MG63 (cell line): ENCODE measurements at regions not wholly inside any gene's neighbourhood (a gene's known extent, or its start where the extent isn't known, plus 50 kb on each side); places are given as distances from the start of the nearest gene placed in this dataset.
"Not testable (repeated sequence)": the region's sequence is repeated elsewhere in the genome, so short reads cannot be mapped to it uniquely, and the experiment has no call there.

Source experiments
- DNase-seq: peaks from one replicate; pipeline ENCODE4 v3.0.0-alpha.2; 2020
- H3K27me3 ChIP-seq: fragments of 250-450 bp; sonication (Bioruptor Pico); 2 replicates; pipeline ENCODE4 v1.5.1; 2020; ENCODE audit warnings: mild to moderate bottlenecking, moderate library complexity
- H3K36me3 ChIP-seq: fragments of 250-450 bp; sonication (Bioruptor Pico); 2 replicates; pipeline ENCODE4 v1.5.1; 2020; ENCODE audit warnings: mild to moderate bottlenecking, moderate library complexity
- H3K4me3 ChIP-seq: fragments of 250-450 bp; sonication (Bioruptor Pico); 2 replicates; pipeline ENCODE4 v1.5.1; 2020; ENCODE audit warnings: mild to moderate bottlenecking, moderate library complexity
- H3K9me3 ChIP-seq: fragments of 250-450 bp; sonication (Bioruptor Pico); 2 replicates; pipeline ENCODE4 v1.5.1; 2020; ENCODE audit warnings: mild to moderate bottlenecking, moderate library complexity

DNA sequence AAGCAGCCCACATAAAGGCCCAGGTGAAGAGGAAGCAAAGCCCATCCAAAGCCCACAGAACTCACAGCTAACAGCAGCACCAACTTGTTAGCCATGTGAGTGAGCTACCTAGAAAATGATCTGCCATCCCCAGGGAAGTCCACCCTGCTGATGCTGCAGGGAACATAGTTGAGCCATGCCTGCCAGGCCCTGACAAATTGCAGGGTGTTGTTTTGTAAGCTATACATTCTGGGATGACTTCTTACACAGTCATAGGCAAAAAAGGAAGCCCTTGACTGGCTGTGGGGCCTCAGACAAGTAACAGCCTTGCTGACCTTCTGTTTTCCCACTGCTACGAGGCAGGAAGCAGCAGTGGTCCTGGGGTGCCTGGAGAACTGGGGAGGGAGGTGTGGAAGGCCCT lies 262.7 kb downstream of the MATN1 start:
- H3K4me3 ChIP-seq: no peak overlapping the region
- no peaks in the 10 kb centered on the region for H3K36me3 ChIP-seq
- DNase-seq: no peak
- H3K9me3 ChIP-seq: no peaks in the 10 kb centered on the region
- H3K27me3 ChIP-seq: no peaks in the 10 kb centered on the region

DNA sequence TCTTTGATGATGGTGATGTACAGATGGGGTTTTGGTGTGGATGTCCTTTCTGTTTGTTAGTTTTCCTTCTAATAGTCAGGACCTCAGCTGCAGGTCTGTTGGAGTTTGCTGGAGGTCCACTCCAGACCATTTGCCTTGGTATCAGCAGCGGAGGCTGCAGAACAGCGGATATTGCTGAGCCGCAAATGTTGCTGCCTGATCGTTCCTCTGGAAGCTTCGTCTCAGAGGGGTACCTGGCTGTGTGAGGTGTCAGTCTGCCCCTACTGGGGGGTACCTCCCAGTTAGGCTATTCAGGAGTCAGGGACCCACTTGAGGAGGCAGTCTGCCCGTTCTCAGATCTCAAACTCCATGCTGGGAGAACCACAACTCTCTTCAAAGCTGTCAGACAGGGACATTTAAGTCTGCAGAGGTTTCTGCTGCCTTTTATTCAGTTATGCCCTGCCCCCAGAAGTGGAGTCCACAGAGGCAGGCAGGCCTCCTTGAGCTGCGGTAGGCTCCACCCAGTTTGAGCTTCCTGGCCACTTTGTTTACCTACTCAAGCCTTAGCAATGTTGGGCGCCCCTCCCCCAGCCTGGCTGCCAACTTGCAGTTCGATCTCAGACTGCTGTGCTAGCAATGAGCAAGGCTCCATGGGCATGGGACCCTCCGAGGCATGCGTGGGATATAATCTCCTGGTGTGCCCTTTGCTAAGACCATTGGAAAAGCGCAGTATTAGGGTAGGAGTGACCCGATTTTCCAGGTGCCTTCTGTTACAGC lies 264.5 kb downstream of the MATN1 start:
- H3K36me3 ChIP-seq, H3K4me3 ChIP-seq, H3K9me3 ChIP-seq, DNase-seq, H3K27me3 ChIP-seq: not testable (repeated sequence)

DNA sequence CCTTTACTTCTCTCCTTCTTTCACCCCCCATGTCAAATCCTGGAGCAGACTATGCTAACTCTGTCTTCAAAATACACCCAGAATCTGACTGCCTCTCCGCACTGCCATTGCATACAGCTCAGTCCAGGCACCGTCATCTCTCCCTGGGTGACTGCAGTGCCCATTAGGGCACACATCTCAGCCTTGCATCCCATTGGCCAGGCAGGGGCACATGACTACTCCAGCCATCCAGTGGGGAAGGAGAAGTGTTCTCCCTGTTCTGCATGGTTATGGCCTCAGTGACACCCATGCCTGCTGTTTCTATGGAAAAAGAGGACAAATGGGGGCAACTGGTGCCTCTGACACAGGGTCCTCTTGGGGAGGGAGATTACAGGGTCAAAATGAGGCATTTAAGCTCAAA lies 270.5 kb downstream of the MATN1 start:
- no peak overlapping the region for H3K4me3 ChIP-seq
- H3K9me3 ChIP-seq: no peaks in the 10 kb centered on the region
- H3K36me3 ChIP-seq: no peaks in the 10 kb centered on the region
- no peak for DNase-seq
- no peaks in the 10 kb centered on the region for H3K27me3 ChIP-seq

DNA sequence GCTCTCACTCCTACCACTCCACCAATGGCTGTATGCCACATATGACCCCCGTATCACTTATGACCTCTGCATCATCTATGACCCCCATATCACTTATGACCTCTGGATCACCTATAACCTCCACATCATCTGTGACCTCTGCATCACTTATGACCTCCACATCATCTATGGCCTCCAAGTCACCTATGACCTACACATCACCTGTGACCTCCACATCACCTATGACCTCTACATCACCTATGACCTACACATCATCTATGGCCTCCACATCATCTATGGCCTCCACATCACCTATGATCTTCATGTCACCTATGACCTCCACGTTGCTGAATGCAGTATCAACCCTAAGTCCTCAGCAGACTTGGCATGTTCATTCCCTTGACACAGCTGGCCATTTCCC lies 271.2 kb downstream of the MATN1 start:
- Histone ChIP-seq H3K9me3 (no peaks in the 10 kb centered on the region), H3K4me3 (no peak overlapping the region), H3K27me3 (no peaks in the 10 kb centered on the region), H3K36me3 (no peaks in the 10 kb centered on the region)
- DNase-seq: no peak

DNA sequence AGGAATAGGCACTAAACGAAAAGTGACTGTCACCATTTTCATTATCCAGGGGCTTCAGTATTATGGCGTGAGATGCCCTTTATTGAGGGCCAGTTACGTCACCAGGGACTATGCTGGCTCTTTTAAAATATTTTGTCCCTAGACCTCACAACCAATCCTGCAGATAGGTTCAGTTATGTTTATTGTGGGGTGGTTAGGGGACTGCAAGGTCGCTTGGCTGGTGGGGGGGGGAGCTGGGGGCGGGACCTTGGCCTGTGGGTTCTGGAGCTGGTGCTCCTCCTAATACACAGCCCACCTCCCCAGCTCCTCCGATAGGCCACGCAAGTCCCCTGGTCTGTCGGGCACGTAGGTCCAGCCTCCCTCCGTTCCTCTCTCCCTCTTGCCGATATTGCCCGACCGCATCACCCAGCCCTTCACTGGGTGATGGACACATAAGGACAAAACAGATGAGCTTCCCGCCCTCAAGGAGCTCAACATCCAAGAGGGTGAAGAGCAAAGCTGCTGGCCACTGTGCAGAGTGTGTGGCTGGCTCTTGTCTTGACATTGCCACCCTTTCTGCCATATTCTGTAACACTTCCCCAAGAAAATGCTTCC lies 271.8 kb downstream of the MATN1 start:
- Histone ChIP-seq H3K4me3 (no peak overlapping the region), H3K36me3 (no peaks in the 10 kb centered on the region), H3K9me3 (no peaks in the 10 kb centered on the region), H3K27me3 (no peaks in the 10 kb centered on the region)
- DNase-seq: no peak

DNA sequence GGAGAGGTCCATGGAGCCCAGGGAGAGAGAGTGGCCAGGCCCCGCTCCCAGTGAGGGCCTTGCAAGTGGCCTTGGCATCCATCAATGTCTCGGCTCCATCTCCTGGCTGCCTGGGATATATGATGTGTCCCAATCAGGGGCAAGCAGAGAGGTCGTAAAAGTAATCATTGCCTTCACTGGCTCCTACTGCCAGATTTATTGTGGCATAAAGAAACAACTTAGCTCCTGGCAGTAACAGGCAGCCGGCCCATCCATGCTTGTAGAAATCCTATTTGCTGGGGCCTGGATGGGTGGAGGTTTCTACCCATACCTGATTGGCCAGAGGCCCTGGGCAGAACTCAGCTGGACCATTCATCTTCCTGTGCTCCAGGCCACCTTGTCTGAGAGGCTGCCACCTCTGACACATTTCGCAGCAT lies 272.6 kb downstream of the MATN1 start:
- no peak overlapping the region for H3K4me3 ChIP-seq
- no peaks in the 10 kb centered on the region for H3K9me3 ChIP-seq
- H3K36me3 ChIP-seq: no peaks in the 10 kb centered on the region
- no peak for DNase-seq
- no peaks in the 10 kb centered on the region for H3K27me3 ChIP-seq

DNA sequence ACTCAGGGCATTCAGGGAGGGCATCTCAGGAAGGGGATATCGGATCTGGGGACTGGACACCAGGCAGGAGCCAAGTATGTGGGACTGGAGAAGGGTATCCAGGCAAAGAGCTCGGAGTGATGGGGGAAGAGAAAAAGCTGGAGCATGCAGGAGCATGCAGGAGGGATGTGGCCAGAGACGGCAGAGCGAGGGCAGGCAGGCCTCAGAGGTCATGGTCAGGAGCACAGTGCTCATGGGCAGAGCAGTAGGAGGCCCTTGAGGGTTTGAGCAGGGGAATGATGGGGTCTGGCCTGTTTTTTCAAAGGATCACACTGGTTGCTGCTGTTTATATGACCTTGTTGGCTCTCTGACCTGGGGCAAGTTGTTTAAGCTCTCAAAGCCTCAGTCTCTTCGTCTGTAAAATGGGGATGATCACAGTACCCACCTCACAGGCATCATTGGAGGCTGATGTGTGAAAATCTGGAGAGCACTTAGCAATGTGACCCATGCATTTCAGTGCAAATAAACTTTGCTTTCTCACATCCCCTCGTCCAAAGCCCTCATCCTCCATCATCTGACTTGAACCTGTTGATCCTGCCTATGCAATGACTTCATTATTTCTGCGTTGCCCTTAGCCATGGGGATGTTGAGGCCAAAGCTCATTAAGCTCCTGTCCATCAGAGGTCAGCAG lies 273.1 kb downstream of the MATN1 start:
- H3K27me3 ChIP-seq: no peaks in the 10 kb centered on the region
- H3K9me3 ChIP-seq: no peaks in the 10 kb centered on the region
- DNase-seq: no peak
- no peaks in the 10 kb centered on the region for H3K36me3 ChIP-seq
- no peak overlapping the region for H3K4me3 ChIP-seq

DNA sequence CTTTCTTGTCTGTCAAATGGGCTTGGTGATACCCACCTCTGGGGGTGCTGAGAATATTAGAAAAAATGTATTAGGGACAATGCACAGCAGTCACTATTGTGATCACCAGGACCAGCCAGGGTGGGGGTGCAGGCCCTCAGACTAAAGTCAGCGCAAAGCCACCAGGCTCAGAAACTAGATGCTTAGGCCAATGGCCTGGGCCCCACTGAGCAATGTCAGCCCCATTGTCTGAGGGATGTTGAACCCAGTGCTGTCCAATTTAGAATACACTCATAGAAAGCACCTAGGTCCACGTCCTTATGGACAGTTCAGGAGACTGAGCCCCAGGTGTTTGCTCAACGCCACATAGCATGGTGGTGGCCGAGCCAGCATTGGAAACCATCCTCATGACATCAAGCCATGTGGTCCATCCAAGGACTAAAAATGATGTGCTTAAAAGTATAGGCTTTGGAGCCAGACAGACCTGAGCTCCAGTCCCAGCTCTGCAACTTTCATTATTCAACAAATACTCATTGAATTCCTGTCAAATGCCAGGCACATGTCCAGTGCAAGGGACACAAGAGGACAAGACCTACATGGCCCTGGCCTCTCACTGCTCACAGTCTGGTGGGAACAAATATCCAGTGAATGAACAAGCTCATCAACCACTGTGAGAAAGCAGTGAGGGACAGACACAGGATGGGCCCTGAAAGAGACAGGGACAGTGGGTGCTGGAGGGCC lies 273.8 kb downstream of the MATN1 start:
- Histone ChIP-seq H3K36me3 (no peaks in the 10 kb centered on the region), H3K9me3 (no peaks in the 10 kb centered on the region), H3K27me3 (no peaks in the 10 kb centered on the region), H3K4me3 (no peak overlapping the region)
- no peak for DNase-seq

DNA sequence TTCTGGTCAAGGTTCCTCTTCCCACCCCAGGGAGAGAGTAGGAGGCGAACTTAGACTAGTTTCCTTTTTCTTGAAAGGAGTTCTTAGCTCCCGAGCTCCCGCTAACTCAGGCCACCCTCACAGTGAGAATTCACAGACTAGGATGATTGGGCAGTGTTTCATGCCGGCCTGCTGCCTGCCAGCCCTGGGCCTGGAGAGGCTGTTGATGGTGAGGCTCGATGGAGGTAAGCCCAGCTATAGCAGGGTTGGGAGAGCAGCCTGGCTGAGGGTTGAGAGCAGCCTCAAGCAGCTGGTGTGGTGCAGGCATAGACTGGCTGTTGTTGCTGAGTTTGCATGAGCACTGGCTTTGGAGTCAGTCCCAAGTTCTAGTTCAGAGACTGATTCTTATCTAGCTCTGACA lies 274.4 kb downstream of the MATN1 start:
- no peaks in the 10 kb centered on the region for H3K36me3 ChIP-seq
- H3K9me3 ChIP-seq: no peaks in the 10 kb centered on the region
- no peaks in the 10 kb centered on the region for H3K27me3 ChIP-seq
- DNase-seq: no peak
- no peak overlapping the region for H3K4me3 ChIP-seq

DNA sequence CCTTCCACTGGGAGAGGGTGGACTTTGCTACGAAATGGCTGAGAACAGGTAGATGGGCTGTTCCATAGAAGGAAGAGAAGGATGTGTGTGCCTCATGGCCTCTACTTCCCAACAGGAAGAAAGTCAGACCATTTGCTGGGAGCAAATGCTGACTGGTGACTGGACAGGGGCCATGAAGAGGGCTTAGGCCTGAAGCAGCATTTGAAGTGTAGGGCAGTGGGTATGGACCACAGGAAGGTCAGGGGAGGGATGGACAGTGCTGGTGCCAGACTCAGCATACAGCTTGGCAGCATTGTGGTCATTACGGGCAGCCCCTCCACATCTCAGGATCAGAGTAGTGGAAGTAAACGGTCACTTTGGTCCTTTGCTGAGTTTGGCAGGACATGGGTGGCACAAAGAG lies 275.7 kb downstream of the MATN1 start:
- Histone ChIP-seq H3K9me3 (no peaks in the 10 kb centered on the region), H3K27me3 (no peaks in the 10 kb centered on the region), H3K36me3 (no peaks in the 10 kb centered on the region), H3K4me3 (no peak overlapping the region)
- no peak for DNase-seq

DNA sequence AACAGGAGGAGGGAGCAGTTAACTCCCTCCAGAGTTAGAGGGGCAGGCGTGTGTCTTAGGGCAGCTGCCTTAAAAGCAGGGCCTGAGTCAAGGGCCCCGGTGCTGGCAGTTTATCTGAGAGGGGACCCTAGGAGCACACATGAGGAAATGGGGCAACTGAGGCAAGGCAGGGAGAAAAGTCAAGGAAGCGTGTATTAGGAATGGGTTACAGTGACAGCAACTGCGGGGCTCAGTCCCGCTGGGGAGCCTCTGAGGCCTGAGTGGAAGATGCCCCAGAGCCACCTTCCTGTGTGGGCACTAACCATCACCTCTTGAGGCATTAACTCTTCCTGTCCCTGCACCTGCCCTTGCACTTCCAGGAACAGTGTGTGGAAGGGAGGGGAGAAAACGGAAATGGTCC lies 276.3 kb downstream of the MATN1 start:
- Histone ChIP-seq H3K4me3 (no peak overlapping the region), H3K27me3 (no peaks in the 10 kb centered on the region), H3K36me3 (no peaks in the 10 kb centered on the region), H3K9me3 (no peaks in the 10 kb centered on the region)
- no peak for DNase-seq

DNA sequence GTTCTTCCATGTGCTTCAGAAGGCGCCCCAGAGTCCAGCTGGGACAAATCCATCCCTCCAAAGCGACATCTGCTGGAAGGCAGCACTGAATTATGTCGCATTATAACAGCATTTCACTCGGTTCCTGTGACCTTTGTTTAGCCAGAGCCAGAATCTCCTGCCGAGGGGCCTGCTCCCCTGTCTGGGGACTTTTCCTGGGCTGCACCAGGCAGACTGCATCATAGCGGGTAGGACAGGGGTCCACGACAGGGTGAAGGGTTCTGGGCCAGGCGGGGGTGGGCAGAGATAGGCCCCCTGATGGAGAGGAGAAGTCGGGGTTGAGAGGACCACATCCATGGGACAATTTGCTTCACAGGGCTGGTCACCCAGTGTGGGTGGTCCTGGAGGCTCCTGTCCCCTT lies 276.9 kb downstream of the MATN1 start:
- no peak for DNase-seq
- H3K4me3 ChIP-seq: no peak overlapping the region
- no peaks in the 10 kb centered on the region for H3K36me3 ChIP-seq
- no peaks in the 10 kb centered on the region for H3K9me3 ChIP-seq
- H3K27me3 ChIP-seq: no peaks in the 10 kb centered on the region

DNA sequence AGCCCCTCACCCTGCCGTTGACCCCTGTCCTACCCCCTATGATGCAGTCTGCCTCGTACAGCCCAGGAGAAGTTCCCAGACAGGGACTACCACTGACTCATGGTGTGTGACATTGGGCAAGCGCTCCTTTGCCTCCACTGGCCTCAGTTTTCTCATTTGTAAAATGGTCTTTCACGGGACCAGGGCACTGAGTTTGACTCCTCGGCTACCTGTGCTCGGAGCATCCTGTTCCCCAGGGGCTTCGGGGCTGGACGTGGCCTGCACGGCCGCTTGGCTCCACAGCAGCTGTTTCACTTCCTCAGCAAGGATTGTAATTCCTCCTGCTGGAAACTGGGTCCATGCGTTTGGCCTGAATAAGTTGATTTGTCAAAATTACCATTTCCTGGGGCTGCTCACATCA lies 277.3 kb downstream of the MATN1 start:
- H3K36me3 ChIP-seq: no peaks in the 10 kb centered on the region
- H3K27me3 ChIP-seq: no peaks in the 10 kb centered on the region
- DNase-seq: no peak

DNA sequence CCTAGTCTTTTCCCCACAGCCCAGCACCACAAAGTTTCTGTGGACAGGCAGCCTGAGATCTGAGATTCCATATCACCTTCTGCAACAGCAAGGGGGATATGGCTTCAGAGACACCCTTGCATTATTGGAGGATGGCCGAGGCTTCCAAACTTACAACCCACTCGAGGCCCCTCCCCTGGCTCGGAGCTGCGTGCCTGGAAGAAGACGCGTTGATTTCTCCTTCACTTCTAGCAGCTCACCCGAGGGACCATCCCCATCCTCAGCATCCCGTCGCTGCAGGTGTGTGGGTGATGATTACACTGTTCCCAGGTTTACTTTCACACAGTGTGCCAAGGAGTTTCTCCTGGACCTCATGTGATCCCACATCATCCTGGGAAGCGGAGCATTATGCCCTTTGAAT lies 277.9 kb downstream of the MATN1 start:
- DNase-seq: no peak
- Histone ChIP-seq H3K36me3 (no peaks in the 10 kb centered on the region), H3K4me3 (no peak overlapping the region), H3K27me3 (no peaks in the 10 kb centered on the region), H3K9me3 (no peaks in the 10 kb centered on the region)

More for the DNA sequence above, 277.3 kb downstream of the MATN1 start:
- Histone ChIP-seq H3K9me3 (no peaks in the 10 kb centered on the region), H3K4me3 (no peak overlapping the region)

DNA sequence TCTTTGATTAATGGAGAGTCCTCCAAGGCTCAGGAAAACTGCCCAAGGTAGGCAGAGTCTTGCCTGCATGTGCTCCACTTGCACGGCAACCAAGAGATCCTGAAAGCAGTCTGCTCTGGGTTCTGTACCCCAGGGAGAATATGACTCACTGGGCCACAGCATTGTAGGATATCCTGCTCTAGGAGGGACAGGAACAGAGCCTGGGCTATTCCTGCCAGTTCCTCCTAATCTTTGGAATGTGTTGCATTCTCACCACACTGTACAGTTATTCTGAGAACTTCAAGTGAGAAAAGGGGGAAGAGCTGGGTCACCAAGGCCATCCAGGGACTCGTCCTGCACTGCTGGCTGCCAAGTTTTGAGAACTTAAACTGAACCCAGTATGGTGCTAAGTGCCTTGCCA lies 278.5 kb downstream of the MATN1 start:
- Histone ChIP-seq H3K36me3 (no peaks in the 10 kb centered on the region), H3K4me3 (no peak overlapping the region), H3K9me3 (no peaks in the 10 kb centered on the region), H3K27me3 (no peaks in the 10 kb centered on the region)
- no peak for DNase-seq

DNA sequence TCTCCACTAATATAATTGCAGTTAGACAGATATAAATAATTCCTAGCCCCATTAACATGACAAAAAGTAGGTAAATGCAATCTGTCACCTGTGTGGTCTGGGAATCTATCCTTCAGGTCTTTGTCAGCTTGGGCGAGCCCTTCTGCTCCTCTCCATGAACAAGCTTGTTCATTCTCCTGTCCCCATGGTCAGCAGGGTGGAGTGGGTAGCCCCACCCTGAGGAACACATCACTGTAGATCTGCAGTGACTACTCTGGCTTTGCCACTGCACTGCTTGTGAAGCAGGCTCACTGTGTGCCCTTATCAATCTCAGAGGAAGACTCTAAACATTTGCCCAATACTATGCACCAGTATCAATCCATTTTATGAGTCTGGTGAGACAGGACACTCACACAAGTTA lies 279.0 kb downstream of the MATN1 start:
- H3K27me3 ChIP-seq: no peaks in the 10 kb centered on the region
- H3K9me3 ChIP-seq: no peaks in the 10 kb centered on the region
- H3K36me3 ChIP-seq: no peaks in the 10 kb centered on the region
- no peak overlapping the region for H3K4me3 ChIP-seq
- no peak for DNase-seq

DNA sequence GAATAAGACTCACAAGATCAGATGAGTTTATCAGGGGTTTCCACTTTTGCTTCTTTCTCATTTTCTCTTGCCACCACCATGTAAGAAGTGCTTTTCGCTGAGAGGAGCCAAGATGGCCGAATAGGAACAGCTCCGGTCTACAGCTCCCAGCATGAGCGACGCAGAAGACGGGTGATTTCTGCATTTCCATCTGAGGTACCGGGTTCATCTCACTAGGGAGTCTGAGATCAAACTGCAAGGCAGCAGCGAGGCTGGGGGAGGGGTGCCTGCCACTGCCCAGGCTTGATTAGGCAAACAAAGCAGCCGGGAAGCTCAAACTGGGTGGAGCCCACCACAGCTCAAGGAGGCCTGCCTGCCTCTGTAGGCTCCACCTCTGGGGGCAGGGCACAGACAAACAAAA lies 285.1 kb downstream of the MATN1 start:
- not testable (repeated sequence) for H3K27me3 ChIP-seq, H3K4me3 ChIP-seq, DNase-seq, H3K9me3 ChIP-seq, H3K36me3 ChIP-seq
